Kidney (tissue), 13 donors: ENCODE measurements at regions not wholly inside any gene's neighbourhood (a gene's known extent, or its start where the extent isn't known, plus 50 kb on each side); places are given as distances from the start of the nearest gene placed in this dataset.

Source experiments
- DNase-seq, 5 donors: peaks; one replicate each; pipeline ENCODE4 v3.0.0-alpha.2; 2013 to 2020
- FAIRE-seq: peaks from 2 replicates; lab custom pipeline; 2012; peaks lifted over from hg19 to GRCh38; lab: Jason Lieb, UNC
- H3K27ac ChIP-seq, 2 donors: one replicate each; pipeline ENCODE4 v1.7.0; 2013; ENCODE audit warnings: low read depth in 2 of 2, low read length in 2 of 2, inconsistent platforms in 1 of 2
- H3K27me3 ChIP-seq: one replicate; pipeline ENCODE4 v1.7.1; 2013; ENCODE audit warnings: low read length, inconsistent platforms; ENCODE audit not compliant: control insufficient read depth, insufficient read depth
- H3K36me3 ChIP-seq, 3 donors: one replicate each; pipeline versions ENCODE4 v1.7.0 to v1.7.1; 2013; ENCODE audit warnings: low read length in 3 of 3, control low read depth in 1 of 3, inconsistent platforms in 1 of 3; ENCODE audit not compliant: insufficient read depth in 3 of 3, control insufficient read depth in 2 of 3
- H3K4me1 ChIP-seq, 3 donors: one replicate each; pipeline versions ENCODE4 v1.7.0 to v1.7.1; 2013; ENCODE audit warnings: low read length in 3 of 3, inconsistent platforms in 1 of 3, low read depth in 1 of 3; ENCODE audit not compliant: control insufficient read depth in 2 of 3, insufficient read depth in 2 of 3
- H3K4me3 ChIP-seq, 3 donors: one replicate each; pipeline versions ENCODE4 v1.7.0 to v1.8.1; 2013; ENCODE audit warnings: low read length in 3 of 3, control low read depth in 1 of 3, inconsistent platforms in 1 of 3
- H3K9ac ChIP-seq, 3 donors: one replicate each; pipeline versions ENCODE4 v1.7.0 to v1.7.1; 2013; ENCODE audit warnings: low read length in 3 of 3, control low read depth in 1 of 3, inconsistent platforms in 1 of 3
- H3K9me3 ChIP-seq, 3 donors: one replicate each; pipeline versions ENCODE4 v1.7.0 to v1.7.1; 2013; ENCODE audit warnings: low read length in 3 of 3, control low read depth in 1 of 3, inconsistent platforms in 1 of 3; ENCODE audit not compliant: control insufficient read depth in 2 of 3, insufficient read depth in 1 of 3
- intact Hi-C: fragments of 100-400 bp; cut with DNase I; formaldehyde crosslinking; loops from one replicate; pipeline ENCODE4 v1.11.1; 2022
- TF ChIP-seq, protein P1 (sequence below): IDR thresholded peaks from 3 replicates; pipeline ENCODE4 v1.5.1; 2012; ENCODE audit warnings: mild to moderate bottlenecking, moderate library complexity, borderline replicate concordance; ENCODE audit not compliant: insufficient read depth; ENCODE audit errors: extremely low read depth
- donor health status: control.
- donor health status: control.
- donor health status: control.
- donor health status: control.
- donor health status: control.
- donor health status: DM: yes; HTN: yes; CAD: no.
- donor health status: Normal renal cell carcinoma (clear cell type).

DNA sequence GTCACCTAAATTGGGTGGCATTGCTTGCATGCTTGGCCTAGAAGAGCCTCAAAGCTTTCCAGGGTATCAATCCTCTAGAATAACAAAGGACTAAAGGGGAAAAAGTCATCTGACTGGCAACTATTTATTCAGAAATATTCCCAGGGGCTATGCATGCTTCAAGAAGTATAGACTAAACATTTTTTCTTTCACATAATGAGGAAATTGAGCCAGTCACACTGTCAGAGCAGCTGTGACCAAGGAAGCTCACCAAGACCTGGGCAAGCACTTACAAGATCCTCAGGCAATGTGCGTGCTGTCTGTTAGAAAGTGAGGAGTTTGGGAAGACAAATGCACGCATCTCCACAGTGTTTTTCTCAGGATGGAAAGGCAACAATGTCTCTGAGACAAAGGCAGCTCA lies 747.2 kb downstream of the DIAPH3 start:
- no peak overlapping the region for H3K27ac ChIP-seq
- H3K36me3 ChIP-seq = no peaks in the 10 kb centered on the region
- no peak for FAIRE-seq
- no peaks in the 10 kb centered on the region for H3K27me3 ChIP-seq
- DNase-seq = no peak
- H3K9ac ChIP-seq = no peak overlapping the region
- H3K9me3 ChIP-seq = no peaks in the 10 kb centered on the region
- intact Hi-C loops = no loop called here
- no peak overlapping the region for H3K4me3 ChIP-seq
- no peaks in the 10 kb centered on the region for H3K4me1 ChIP-seq
- TF ChIP-seq, protein P1, sequence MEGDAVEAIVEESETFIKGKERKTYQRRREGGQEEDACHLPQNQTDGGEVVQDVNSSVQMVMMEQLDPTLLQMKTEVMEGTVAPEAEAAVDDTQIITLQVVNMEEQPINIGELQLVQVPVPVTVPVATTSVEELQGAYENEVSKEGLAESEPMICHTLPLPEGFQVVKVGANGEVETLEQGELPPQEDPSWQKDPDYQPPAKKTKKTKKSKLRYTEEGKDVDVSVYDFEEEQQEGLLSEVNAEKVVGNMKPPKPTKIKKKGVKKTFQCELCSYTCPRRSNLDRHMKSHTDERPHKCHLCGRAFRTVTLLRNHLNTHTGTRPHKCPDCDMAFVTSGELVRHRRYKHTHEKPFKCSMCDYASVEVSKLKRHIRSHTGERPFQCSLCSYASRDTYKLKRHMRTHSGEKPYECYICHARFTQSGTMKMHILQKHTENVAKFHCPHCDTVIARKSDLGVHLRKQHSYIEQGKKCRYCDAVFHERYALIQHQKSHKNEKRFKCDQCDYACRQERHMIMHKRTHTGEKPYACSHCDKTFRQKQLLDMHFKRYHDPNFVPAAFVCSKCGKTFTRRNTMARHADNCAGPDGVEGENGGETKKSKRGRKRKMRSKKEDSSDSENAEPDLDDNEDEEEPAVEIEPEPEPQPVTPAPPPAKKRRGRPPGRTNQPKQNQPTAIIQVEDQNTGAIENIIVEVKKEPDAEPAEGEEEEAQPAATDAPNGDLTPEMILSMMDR = no peak

DNA sequence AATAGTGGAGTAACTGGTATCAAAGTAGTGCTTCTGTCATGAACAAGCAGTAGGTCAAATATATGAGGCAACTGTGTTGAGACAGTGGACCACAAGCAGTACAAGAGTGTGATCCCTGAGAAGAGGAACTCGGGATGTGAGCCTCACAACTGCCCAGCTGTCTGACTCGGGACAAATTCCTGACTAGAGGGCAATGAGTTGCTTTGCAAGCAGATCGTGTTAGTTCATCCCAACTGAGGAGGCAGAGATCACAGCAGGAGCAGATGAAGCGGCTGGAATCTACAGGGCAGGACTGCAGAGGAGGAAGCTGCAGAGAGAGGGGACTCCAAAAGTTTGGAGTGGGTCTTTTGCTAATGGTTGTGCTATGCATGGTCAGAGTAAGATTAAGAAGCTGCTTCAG lies 741.1 kb downstream of the DIAPH3 start:
- intact Hi-C loops = no loop called here
- Histone ChIP-seq H3K9ac (no peak overlapping the region), H3K27me3 (no peaks in the 10 kb centered on the region), H3K4me3 (no peak overlapping the region), H3K36me3 (no peaks in the 10 kb centered on the region), H3K27ac (no peak overlapping the region), H3K9me3 (no peaks in the 10 kb centered on the region), H3K4me1 (no peaks in the 10 kb centered on the region)
- FAIRE-seq = no peak
- DNase-seq = no peak
- TF ChIP-seq, protein P1 = no peak

DNA sequence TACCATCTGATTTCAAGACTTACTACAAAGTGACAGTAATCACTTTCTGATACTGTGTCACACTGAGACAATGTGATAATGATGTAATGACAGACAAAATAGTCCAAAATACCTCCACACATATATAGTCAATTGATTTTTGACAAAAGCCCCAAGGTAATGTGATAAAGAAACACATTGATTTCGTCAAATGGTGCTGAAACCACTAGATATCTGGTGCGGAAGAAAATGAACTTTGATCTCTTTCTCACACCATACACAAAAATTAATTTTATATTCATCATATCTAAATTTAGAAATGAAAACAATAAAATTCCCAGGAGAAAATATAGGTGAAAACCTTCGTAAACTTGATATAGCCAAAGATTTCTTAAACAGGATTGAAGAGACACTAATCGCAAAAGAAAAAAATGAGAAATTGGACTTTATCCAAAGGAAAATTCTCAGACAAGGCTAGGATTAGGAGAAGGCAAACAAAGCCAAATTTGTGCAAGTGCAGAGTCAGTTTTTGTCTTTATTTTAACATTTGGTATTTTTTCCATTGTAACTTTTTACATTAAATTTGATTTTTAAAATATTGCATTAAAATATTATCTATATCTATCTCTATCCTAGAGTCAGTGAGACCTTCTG lies 739.9 kb downstream of the DIAPH3 start:
- Histone ChIP-seq H3K9me3 (no peaks in the 10 kb centered on the region), H3K9ac (no peak overlapping the region), H3K4me1 (no peaks in the 10 kb centered on the region), H3K4me3 (no peak overlapping the region), H3K27me3 (no peaks in the 10 kb centered on the region), H3K36me3 (no peaks in the 10 kb centered on the region), H3K27ac (no peak overlapping the region)
- intact Hi-C loops = no loop called here
- no peak for DNase-seq
- TF ChIP-seq, protein P1 = no peak
- no peak for FAIRE-seq

GRCh38 chr13:59424661-59425060 lies 739.1 kb downstream of the DIAPH3 start:
- no peak overlapping the region for H3K4me3 ChIP-seq
- no peaks in the 10 kb centered on the region for H3K36me3 ChIP-seq
- FAIRE-seq = no peak
- TF ChIP-seq, protein P1 = no peak
- H3K9ac ChIP-seq = no peak overlapping the region
- no peak for DNase-seq
- no peaks in the 10 kb centered on the region for H3K27me3 ChIP-seq
- H3K9me3 ChIP-seq = no peaks in the 10 kb centered on the region
- H3K27ac ChIP-seq = no peak overlapping the region
- no peaks in the 10 kb centered on the region for H3K4me1 ChIP-seq
- intact Hi-C loops = no loop called here
